Adrenal gland (tissue), 5 donors: ENCODE measurements at regions not wholly inside any gene's neighbourhood (a gene's known extent, or its start where the extent isn't known, plus 50 kb on each side); places are given as distances from the start of the nearest gene placed in this dataset.

Source experiments
- CTCF ChIP-seq, 6 experiments: fragments of 450-650 bp in 4 of 6; fragments of 200-600 bp in 2 of 6; sonication (generic) in 1 of 6; IDR thresholded peaks; 1 replicate in 5 of 6; 2 replicates in 1 of 6; pipeline versions ENCODE4 v1.5.1 to v1.8.0; 2016 to 2021; ENCODE audit warnings: antibody characterized with exemption in 6 of 6, mild to moderate bottlenecking in 2 of 6, moderate library complexity in 1 of 6
- POLR2A ChIP-seq, 2 donors: fragments of 450-650 bp; IDR thresholded peaks; one replicate each; pipeline ENCODE4 v1.6.1; 2017; ENCODE audit warnings: antibody characterized with exemption in 2 of 2, mild to moderate bottlenecking in 2 of 2, moderate library complexity in 1 of 2
- donor health status: DM: no; HTN: no; CAD: no.

GRCh38 chr3:70606018-70606417, 293.6 kb upstream of the MDFIC2 start:
- TF ChIP-seq CTCF (IDR thresholded peaks at IDR 0.05) (no peak), POLR2A (IDR thresholded peaks at IDR 0.05) (no peak)
